ENCODE measurements at regions not wholly inside any gene's neighbourhood (a gene's known extent, or its start where the extent isn't known, plus 50 kb on each side); places are given as distances from the start of the nearest gene placed in this dataset.

- H2BK15ac ChIP-seq (ENCODE audit: low read length) = no peak overlapping the region
- no peak overlapping the region for H2BK120ac ChIP-seq (ENCODE audit: low read depth, low read length)
- no peaks in the 10 kb centered on the region for H3K79me1 ChIP-seq (ENCODE audit: low read depth, low read length)
- H3K18ac ChIP-seq (ENCODE audit: low read length) = no peak overlapping the region
- H4K8ac ChIP-seq (ENCODE audit: low read depth, low read length) = no peak overlapping the region
- H2BK12ac ChIP-seq (ENCODE audit: low read length) = no peak overlapping the region
- H3K27ac ChIP-seq (replicated peaks; ENCODE audit: low read length) = no peak overlapping the region
- H3K27me3 ChIP-seq (ENCODE audit: control insufficient read depth in 3 of 3, insufficient read depth in 3 of 3, low read depth in 1 of 3, low read length in 3 of 3) = no peaks in the 10 kb centered on the region
- no peak overlapping the region for H3K4ac ChIP-seq (ENCODE audit: low read length)
- H2BK5ac ChIP-seq (ENCODE audit: low read length) = no peak overlapping the region
- no peak for DNase-seq (ENCODE audit: low spot score)
- WGBS, 2 donors (ENCODE audit: extremely low coverage in 2 of 2, insufficient read length in 2 of 2, insufficient replicate concordance in 1 of 2) = no CpG with 5 or more reads among the region's 4 CpGs
- H3K4me2 ChIP-seq (ENCODE audit: insufficient read depth, low read length, poor library complexity, severe bottlenecking) = no peak overlapping the region
- no peaks in the 10 kb centered on the region for H3K9me3 ChIP-seq (replicated peaks in 1 of 2; ENCODE audit: control insufficient read depth in 2 of 2, insufficient read depth in 1 of 2, low read depth in 1 of 2, low read length in 2 of 2)
- H3K14ac ChIP-seq (ENCODE audit: low read length) = no peak overlapping the region
- no peaks in the 10 kb centered on the region for H3K36me3 ChIP-seq (replicated peaks in 1 of 2; ENCODE audit: control insufficient read depth in 2 of 2, insufficient read depth in 2 of 2, low read length in 2 of 2)
- H2AFZ ChIP-seq (ENCODE audit: low read length) = peak overlapping the region; percentile 4
- H2AK5ac ChIP-seq (ENCODE audit: low read depth, low read length) = no peak overlapping the region
- H3K23ac ChIP-seq (ENCODE audit: low read depth, low read length, poor library complexity) = no peak overlapping the region
- H3K9ac ChIP-seq (ENCODE audit: low read depth, low read length, poor library complexity) = no peak overlapping the region
- H3K4me1 ChIP-seq (ENCODE audit: control insufficient read depth in 2 of 2, insufficient read depth in 1 of 2, low read depth in 1 of 2, low read length in 2 of 2) = peaks cover 0 to 5% of the 10 kb centered on the region in 2 donors
- H3K4me3 ChIP-seq (ENCODE audit: low read length in 2 of 2) = no peak overlapping the region
- no peak overlapping the region for H4K91ac ChIP-seq (ENCODE audit: low read depth, low read length, poor library complexity)
Observed at GRCh38 chr18:40215979-40216378, 1739.1 kb upstream of the PIK3C3 start.

DNA sequence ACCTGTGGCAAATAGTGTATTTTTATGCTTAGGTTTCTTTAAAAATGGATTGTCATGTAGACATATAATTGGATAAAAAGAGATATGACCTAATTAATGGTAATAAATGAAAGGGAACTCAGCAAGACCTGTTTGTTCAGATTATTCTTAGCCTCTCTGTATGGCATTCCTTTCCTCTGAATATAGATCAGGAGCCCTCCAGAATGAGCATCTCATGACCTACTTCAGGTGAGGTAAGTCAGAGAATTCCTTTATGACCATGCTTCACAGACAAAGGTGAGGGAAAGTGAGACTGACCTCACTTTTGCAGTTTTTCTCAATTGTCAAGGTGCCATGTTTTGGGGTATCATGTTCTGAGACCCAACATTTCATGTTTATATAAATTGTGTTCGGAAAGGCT, 1744.3 kb upstream of the PIK3C3 start:
- no peak overlapping the region for H3K18ac ChIP-seq (ENCODE audit: low read length)
- H2BK120ac ChIP-seq (ENCODE audit: low read depth, low read length) = no peak overlapping the region
- no peaks in the 10 kb centered on the region for H3K79me1 ChIP-seq (ENCODE audit: low read depth, low read length)
- no peak overlapping the region for H3K4ac ChIP-seq (ENCODE audit: low read length)
- no peak overlapping the region for H2BK15ac ChIP-seq (ENCODE audit: low read length)
- H2AFZ ChIP-seq (ENCODE audit: low read length) = no peak overlapping the region
- no peak overlapping the region for H4K91ac ChIP-seq (ENCODE audit: low read depth, low read length, poor library complexity)
- no peaks in the 10 kb centered on the region for H3K27me3 ChIP-seq (ENCODE audit: control insufficient read depth in 3 of 3, insufficient read depth in 3 of 3, low read depth in 1 of 3, low read length in 3 of 3)
- DNase-seq (ENCODE audit: low spot score) = no peak
- H3K9ac ChIP-seq (ENCODE audit: low read depth, low read length, poor library complexity) = no peak overlapping the region
- H3K14ac ChIP-seq (ENCODE audit: low read length) = no peak overlapping the region
- no peak overlapping the region for H2AK5ac ChIP-seq (ENCODE audit: low read depth, low read length)
- no peak overlapping the region for H3K27ac ChIP-seq (replicated peaks; ENCODE audit: low read length)
- no peak overlapping the region for H3K4me3 ChIP-seq (ENCODE audit: low read length in 2 of 2)
- no peak overlapping the region for H3K4me2 ChIP-seq (ENCODE audit: insufficient read depth, low read length, poor library complexity, severe bottlenecking)
- no peak overlapping the region for H2BK5ac ChIP-seq (ENCODE audit: low read length)
- H2BK12ac ChIP-seq (ENCODE audit: low read length) = no peak overlapping the region
- no CpG with 5 or more reads among the region's 1 CpG for WGBS, 2 donors (ENCODE audit: extremely low coverage in 2 of 2, insufficient read length in 2 of 2, insufficient replicate concordance in 1 of 2)
- H3K4me1 ChIP-seq (ENCODE audit: control insufficient read depth in 2 of 2, insufficient read depth in 1 of 2, low read depth in 1 of 2, low read length in 2 of 2) = peaks cover 0 to 5% of the 10 kb centered on the region in 2 donors
- no peak overlapping the region for H4K8ac ChIP-seq (ENCODE audit: low read depth, low read length)
- no peaks in the 10 kb centered on the region for H3K9me3 ChIP-seq (replicated peaks in 1 of 2; ENCODE audit: control insufficient read depth in 2 of 2, insufficient read depth in 1 of 2, low read depth in 1 of 2, low read length in 2 of 2)
- H3K36me3 ChIP-seq (replicated peaks in 1 of 2; ENCODE audit: control insufficient read depth in 2 of 2, insufficient read depth in 2 of 2, low read length in 2 of 2) = no peaks in the 10 kb centered on the region
- H3K23ac ChIP-seq (ENCODE audit: low read depth, low read length, poor library complexity) = no peak overlapping the region

- H3K27me3 ChIP-seq (ENCODE audit: control insufficient read depth in 3 of 3, insufficient read depth in 3 of 3, low read depth in 1 of 3, low read length in 3 of 3) = no peaks in the 10 kb centered on the region
- H3K4ac ChIP-seq (ENCODE audit: low read length) = no peak overlapping the region
- DNase-seq (ENCODE audit: low spot score) = no peak
Observed at GRCh38 chr18:40208958-40209357, 1746.1 kb upstream of the PIK3C3 start.

DNA sequence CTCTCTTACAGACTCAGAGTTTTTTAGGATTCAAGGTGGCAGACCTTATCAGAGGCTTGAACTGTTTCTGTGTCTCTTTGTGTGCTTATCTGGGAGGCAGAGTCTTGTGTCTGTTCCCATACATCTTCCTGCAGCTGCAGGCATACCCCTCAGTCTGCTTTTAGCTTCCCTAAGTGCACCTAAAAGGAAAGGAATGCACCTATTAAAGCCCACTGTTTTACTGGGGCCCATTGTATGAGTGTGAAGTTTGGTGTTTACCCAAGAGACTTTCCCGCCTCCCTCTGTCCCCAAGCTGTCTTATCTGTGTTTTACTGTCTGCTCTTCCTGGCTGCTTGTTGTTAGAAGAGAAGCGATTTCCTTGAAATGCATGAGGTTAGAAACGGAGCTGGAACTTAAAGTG, 1757.3 kb upstream of the PIK3C3 start:
- no peak for DNase-seq (ENCODE audit: low spot score)
- no peak overlapping the region for H2BK5ac ChIP-seq (ENCODE audit: low read length)
- H3K4ac ChIP-seq (ENCODE audit: low read length) = no peak overlapping the region

More at GRCh38 chr18:40208958-40209357, 1746.1 kb upstream of the PIK3C3 start:
- Histone ChIP-seq H3K27ac (replicated peaks; ENCODE audit: low read length) (no peak overlapping the region), H3K4me3 (ENCODE audit: low read length in 2 of 2) (no peak overlapping the region), H2AK5ac (ENCODE audit: low read depth, low read length) (no peak overlapping the region), H3K79me1 (ENCODE audit: low read depth, low read length) (no peaks in the 10 kb centered on the region), H2BK12ac (ENCODE audit: low read length) (no peak overlapping the region), H3K14ac (ENCODE audit: low read length) (no peak overlapping the region), H3K9ac (ENCODE audit: low read depth, low read length, poor library complexity) (no peak overlapping the region), H2AFZ (ENCODE audit: low read length) (no peak overlapping the region), H4K8ac (ENCODE audit: low read depth, low read length) (no peak overlapping the region), H3K9me3 (replicated peaks in 1 of 2; ENCODE audit: control insufficient read depth in 2 of 2, insufficient read depth in 1 of 2, low read depth in 1 of 2, low read length in 2 of 2) (no peaks in the 10 kb centered on the region), H3K4me1 (ENCODE audit: control insufficient read depth in 2 of 2, insufficient read depth in 1 of 2, low read depth in 1 of 2, low read length in 2 of 2) (peaks cover 0 to 5% of the 10 kb centered on the region in 2 donors), H3K18ac (ENCODE audit: low read length) (no peak overlapping the region), H3K23ac (ENCODE audit: low read depth, low read length, poor library complexity) (no peak overlapping the region), H3K36me3 (replicated peaks in 1 of 2; ENCODE audit: control insufficient read depth in 2 of 2, insufficient read depth in 2 of 2, low read length in 2 of 2) (no peaks in the 10 kb centered on the region), H2BK15ac (ENCODE audit: low read length) (no peak overlapping the region), H2BK120ac (ENCODE audit: low read depth, low read length) (no peak overlapping the region), H3K4me2 (ENCODE audit: insufficient read depth, low read length, poor library complexity, severe bottlenecking) (no peak overlapping the region), H4K91ac (ENCODE audit: low read depth, low read length, poor library complexity) (no peak overlapping the region), H2BK5ac (ENCODE audit: low read length) (no peak overlapping the region)
- WGBS, 2 donors (ENCODE audit: extremely low coverage in 2 of 2, insufficient read length in 2 of 2, insufficient replicate concordance in 1 of 2) = no CpG with 5 or more reads among the region's 2 CpGs

More for the DNA sequence above, 1757.3 kb upstream of the PIK3C3 start:
- H3K4me3 ChIP-seq (ENCODE audit: low read length in 2 of 2) = no peak overlapping the region
- no peak overlapping the region for H4K91ac ChIP-seq (ENCODE audit: low read depth, low read length, poor library complexity)
- no peak overlapping the region for H3K14ac ChIP-seq (ENCODE audit: low read length)
- no peak overlapping the region for H4K8ac ChIP-seq (ENCODE audit: low read depth, low read length)
- H2AFZ ChIP-seq (ENCODE audit: low read length) = no peak overlapping the region
- no peak overlapping the region for H2AK5ac ChIP-seq (ENCODE audit: low read depth, low read length)
- H3K18ac ChIP-seq (ENCODE audit: low read length) = no peak overlapping the region
- no CpG with 5 or more reads among the region's 3 CpGs for WGBS, 2 donors (ENCODE audit: extremely low coverage in 2 of 2, insufficient read length in 2 of 2, insufficient replicate concordance in 1 of 2)
- H3K27ac ChIP-seq (replicated peaks; ENCODE audit: low read length) = no peak overlapping the region
- no peak overlapping the region for H2BK15ac ChIP-seq (ENCODE audit: low read length)
- H3K79me1 ChIP-seq (ENCODE audit: low read depth, low read length) = no peaks in the 10 kb centered on the region
- no peaks in the 10 kb centered on the region for H3K4me1 ChIP-seq (ENCODE audit: control insufficient read depth in 2 of 2, insufficient read depth in 1 of 2, low read depth in 1 of 2, low read length in 2 of 2)
- peaks cover 3% of the 10 kb centered on the region in 2 donors for H3K9me3 ChIP-seq (replicated peaks in 1 of 2; ENCODE audit: control insufficient read depth in 2 of 2, insufficient read depth in 1 of 2, low read depth in 1 of 2, low read length in 2 of 2)
- no peak overlapping the region for H3K9ac ChIP-seq (ENCODE audit: low read depth, low read length, poor library complexity)
- no peaks in the 10 kb centered on the region for H3K36me3 ChIP-seq (replicated peaks in 1 of 2; ENCODE audit: control insufficient read depth in 2 of 2, insufficient read depth in 2 of 2, low read length in 2 of 2)
- no peak overlapping the region for H2BK12ac ChIP-seq (ENCODE audit: low read length)
- H3K23ac ChIP-seq (ENCODE audit: low read depth, low read length, poor library complexity) = no peak overlapping the region
- H3K4me2 ChIP-seq (ENCODE audit: insufficient read depth, low read length, poor library complexity, severe bottlenecking) = no peak overlapping the region
- no peaks in the 10 kb centered on the region for H3K27me3 ChIP-seq (ENCODE audit: control insufficient read depth in 3 of 3, insufficient read depth in 3 of 3, low read depth in 1 of 3, low read length in 3 of 3)
- no peak overlapping the region for H2BK120ac ChIP-seq (ENCODE audit: low read depth, low read length)

All from neuronal stem cell (in vitro differentiated cells).